Left lung (tissue), 4 donors: ENCODE measurements at regions not wholly inside any gene's neighbourhood (a gene's known extent, or its start where the extent isn't known, plus 50 kb on each side); places are given as distances from the start of the nearest gene placed in this dataset.

Source experiments
- ATAC-seq: fragments of 200-7000 bp; cut with Tn5 transposase; one replicate; pipeline ENCODE4 v1.9.1; 2020; ENCODE audit warnings: moderate library complexity
- DNase-seq, 4 donors: peaks; one replicate each; pipeline ENCODE4 v3.0.0-alpha.2; 2013 to 2020
- H3K27ac ChIP-seq, 2 donors: fragments of 200-600 bp; sonication (generic) in 1 of 2; one replicate each; pipeline versions ENCODE4 v1.5.0 to v1.8.0; 2020 to 2021
- H3K27me3 ChIP-seq, 2 donors: fragments of 200-600 bp; sonication (generic) in 1 of 2; one replicate each; pipeline versions ENCODE4 v1.5.0 to v1.8.0; 2020 to 2021
- H3K36me3 ChIP-seq, 2 donors: fragments of 200-600 bp; sonication (generic) in 1 of 2; one replicate each; pipeline versions ENCODE4 v1.5.0 to v1.8.0; 2020 to 2021
- H3K4me1 ChIP-seq, 2 donors: fragments of 200-600 bp; one replicate each; pipeline ENCODE4 v1.8.0; 2021
- H3K4me3 ChIP-seq, 2 donors: fragments of 200-600 bp; sonication (generic) in 1 of 2; one replicate each; pipeline versions ENCODE4 v1.5.0 to v1.8.0; 2020 to 2021; ENCODE audit warnings: mild to moderate bottlenecking in 1 of 2
- H3K9me3 ChIP-seq, 2 donors: fragments of 200-600 bp; sonication (generic) in 1 of 2; one replicate each; pipeline versions ENCODE4 v1.5.0 to v1.8.0; 2020 to 2021
- intact Hi-C, 2 donors: fragments of 100-400 bp; cut with DNase I; formaldehyde crosslinking; loops; one replicate each; pipeline versions ENCODE4 v1.11.2 to v1.14.2; 2022
- TF ChIP-seq, protein P1 (sequence below), 2 donors: fragments of 200-600 bp; sonication (generic) in 1 of 2; IDR thresholded peaks; one replicate each; pipeline versions ENCODE4 v1.5.0 to v1.8.0; 2021; ENCODE audit warnings: antibody characterized with exemption in 2 of 2
- donor health status: DM: no; HTN: yes; CAD: no.
- donor health status: DM: no; HTN: no; CAD: no.

DNA sequence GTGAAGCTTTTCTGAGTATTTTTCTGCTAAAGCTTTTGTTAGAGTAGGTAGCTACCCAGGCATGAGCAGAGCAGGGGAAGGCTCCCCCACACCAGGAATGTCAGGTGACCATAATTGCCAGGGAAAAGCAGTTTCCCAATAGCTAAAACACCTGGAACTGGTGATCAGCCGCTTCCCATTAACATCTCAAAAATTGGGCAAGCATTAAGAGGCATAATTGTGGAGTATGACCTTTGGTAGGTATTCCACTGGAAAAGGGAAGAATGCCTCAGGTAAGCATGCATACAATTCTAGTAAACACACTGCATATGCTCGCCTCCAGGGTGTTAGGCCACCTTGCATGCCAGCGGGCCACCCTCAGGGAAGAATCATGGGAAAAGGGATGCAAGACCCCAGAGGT lies 84.5 kb downstream of the CCR1 start:
- DNase-seq (no peak), ATAC-seq (no peak)
- intact Hi-C loops, result no loop called here
- H3K36me3 ChIP-seq, result no peaks in the 10 kb centered on the region
- H3K27me3 ChIP-seq, result no peaks in the 10 kb centered on the region
- H3K4me3 ChIP-seq, result no peak overlapping the region
- TF ChIP-seq, protein P1, sequence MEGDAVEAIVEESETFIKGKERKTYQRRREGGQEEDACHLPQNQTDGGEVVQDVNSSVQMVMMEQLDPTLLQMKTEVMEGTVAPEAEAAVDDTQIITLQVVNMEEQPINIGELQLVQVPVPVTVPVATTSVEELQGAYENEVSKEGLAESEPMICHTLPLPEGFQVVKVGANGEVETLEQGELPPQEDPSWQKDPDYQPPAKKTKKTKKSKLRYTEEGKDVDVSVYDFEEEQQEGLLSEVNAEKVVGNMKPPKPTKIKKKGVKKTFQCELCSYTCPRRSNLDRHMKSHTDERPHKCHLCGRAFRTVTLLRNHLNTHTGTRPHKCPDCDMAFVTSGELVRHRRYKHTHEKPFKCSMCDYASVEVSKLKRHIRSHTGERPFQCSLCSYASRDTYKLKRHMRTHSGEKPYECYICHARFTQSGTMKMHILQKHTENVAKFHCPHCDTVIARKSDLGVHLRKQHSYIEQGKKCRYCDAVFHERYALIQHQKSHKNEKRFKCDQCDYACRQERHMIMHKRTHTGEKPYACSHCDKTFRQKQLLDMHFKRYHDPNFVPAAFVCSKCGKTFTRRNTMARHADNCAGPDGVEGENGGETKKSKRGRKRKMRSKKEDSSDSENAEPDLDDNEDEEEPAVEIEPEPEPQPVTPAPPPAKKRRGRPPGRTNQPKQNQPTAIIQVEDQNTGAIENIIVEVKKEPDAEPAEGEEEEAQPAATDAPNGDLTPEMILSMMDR (IDR thresholded peaks at IDR 0.05), result no peak
- H3K27ac ChIP-seq, result peak overlapping the region in 1 of 2 donors; percentile 71
- H3K4me1 ChIP-seq, result peaks cover 3 to 33% of the 10 kb centered on the region in 2 donors
- no peaks in the 10 kb centered on the region for H3K9me3 ChIP-seq

DNA sequence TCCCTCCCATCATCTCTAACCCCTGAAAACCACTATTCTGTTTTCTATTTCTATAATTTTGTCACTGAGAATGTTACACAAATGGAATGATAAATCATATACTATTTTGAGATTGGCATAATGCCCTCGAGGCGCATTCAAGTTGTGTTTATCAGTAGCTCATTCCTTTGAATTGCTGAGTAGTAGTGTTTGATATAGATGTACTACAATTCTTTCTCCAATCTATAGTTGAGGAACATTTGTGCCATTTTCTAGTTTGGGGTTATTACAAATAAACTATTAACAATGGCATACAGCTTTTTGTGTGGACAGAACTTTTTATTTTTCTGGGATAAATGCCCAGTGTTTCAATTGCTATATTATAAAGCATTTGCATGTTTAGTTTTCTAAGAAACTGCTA lies 86.0 kb downstream of the CCR1 start:
- intact Hi-C loops, result no loop called here
- H3K36me3 ChIP-seq, result no peaks in the 10 kb centered on the region
- H3K27ac ChIP-seq, result no peak overlapping the region
- H3K27me3 ChIP-seq, result no peaks in the 10 kb centered on the region
- no peak overlapping the region for H3K4me3 ChIP-seq
- DNase-seq (peak in 2 of 4 donors; percentile 65), ATAC-seq (no peak)
- peaks cover 3 to 30% of the 10 kb centered on the region in 2 donors for H3K4me1 ChIP-seq
- no peaks in the 10 kb centered on the region for H3K9me3 ChIP-seq
- TF ChIP-seq, protein P1 (IDR thresholded peaks at IDR 0.05), result no peak

DNA sequence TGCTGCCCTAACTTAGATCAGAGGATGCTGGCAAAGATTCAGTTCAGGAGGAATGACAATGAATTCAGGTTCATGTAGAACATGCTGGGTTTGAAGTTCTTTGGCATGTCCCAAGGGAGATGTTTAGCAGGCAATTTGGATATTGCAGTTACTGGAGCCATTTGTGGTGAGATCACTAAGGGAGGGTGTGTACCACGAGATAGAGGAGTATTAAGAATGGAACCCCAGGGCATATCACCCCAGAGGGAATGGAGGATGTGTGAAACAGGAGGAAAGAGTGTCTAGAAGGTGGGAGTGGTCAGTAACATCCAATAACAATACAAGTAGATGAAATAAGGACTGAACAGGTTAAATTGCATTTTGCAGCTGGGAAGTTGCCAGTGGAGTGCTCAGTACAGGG lies 87.1 kb downstream of the CCR1 start:
- no peaks in the 10 kb centered on the region for H3K27me3 ChIP-seq
- no peaks in the 10 kb centered on the region for H3K9me3 ChIP-seq
- DNase-seq (no peak), ATAC-seq (no peak)
- H3K4me1 ChIP-seq, result peaks cover 3 to 35% of the 10 kb centered on the region in 2 donors
- no peak overlapping the region for H3K27ac ChIP-seq
- intact Hi-C loops, result no loop called here
- H3K4me3 ChIP-seq, result no peak overlapping the region
- H3K36me3 ChIP-seq, result no peaks in the 10 kb centered on the region
- TF ChIP-seq, protein P1 (IDR thresholded peaks at IDR 0.05), result no peak

DNA sequence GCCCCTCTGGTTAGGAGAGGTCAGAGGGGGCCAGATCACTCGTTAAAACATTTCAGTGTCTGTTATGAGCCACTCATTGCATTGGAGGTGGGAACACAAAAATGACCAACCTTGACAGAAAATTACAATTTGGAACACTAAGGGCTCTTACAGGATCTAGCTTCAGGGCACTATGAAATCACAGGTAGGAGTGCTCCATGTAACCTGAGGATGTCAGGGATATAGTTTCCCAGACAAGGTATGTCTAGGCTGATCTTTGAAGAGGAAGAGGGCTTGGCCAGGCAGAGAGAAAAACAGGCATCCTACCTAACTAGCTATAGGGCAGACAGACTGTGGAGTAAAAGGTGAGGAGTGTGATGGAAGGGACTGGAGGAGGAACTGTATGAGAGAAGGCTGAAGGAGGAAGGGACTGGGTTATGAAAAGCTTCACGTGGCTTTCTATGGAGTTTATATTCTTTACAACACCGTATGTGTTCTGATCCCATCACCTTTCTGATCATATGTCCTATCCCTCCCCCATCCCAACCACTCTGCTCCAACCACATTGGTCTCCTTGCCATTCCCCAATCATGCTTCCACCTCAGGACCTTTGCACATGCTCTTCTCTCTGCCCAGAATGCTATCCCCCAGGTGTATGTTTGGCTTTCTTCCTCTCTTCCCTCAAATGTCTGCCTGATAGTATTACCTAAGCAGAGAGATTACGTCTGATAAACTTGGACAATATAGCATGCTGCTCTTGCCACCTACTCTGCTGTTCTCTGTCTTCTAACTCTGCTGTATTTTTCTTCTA lies 88.2 kb downstream of the CCR1 start:
- H3K27ac ChIP-seq, result no peak overlapping the region
- intact Hi-C loops, result no loop called here
- peaks cover 3 to 32% of the 10 kb centered on the region in 2 donors for H3K4me1 ChIP-seq
- no peak overlapping the region for H3K4me3 ChIP-seq
- DNase-seq (no peak), ATAC-seq (no peak)
- no peaks in the 10 kb centered on the region for H3K36me3 ChIP-seq
- TF ChIP-seq, protein P1 (IDR thresholded peaks at IDR 0.05), result no peak
- H3K27me3 ChIP-seq, result no peaks in the 10 kb centered on the region
- H3K9me3 ChIP-seq, result no peaks in the 10 kb centered on the region

DNA sequence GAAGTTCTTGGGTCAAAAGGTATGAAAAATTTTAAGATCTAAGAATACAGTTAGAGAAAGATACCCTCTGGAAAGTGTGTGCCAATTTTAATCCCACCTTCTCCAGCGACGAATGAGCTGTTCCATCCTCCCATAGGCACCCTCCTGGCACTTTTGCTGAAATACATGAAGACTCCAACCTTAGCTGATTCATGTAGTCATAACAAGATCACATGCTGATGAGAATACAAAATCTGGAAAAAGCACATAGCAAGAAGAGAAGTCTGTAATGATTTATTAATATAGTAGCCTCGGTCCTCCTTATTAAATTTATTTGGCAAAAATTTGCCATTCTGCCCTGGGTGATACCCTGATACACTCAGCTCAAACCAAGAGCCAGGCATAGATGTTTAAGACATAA lies 88.9 kb downstream of the CCR1 start:
- Histone ChIP-seq H3K27ac (no peak overlapping the region), H3K4me1 (peaks cover 8 to 32% of the 10 kb centered on the region in 2 donors), H3K9me3 (no peaks in the 10 kb centered on the region), H3K36me3 (no peaks in the 10 kb centered on the region), H3K4me3 (no peak overlapping the region), H3K27me3 (no peaks in the 10 kb centered on the region)
- ATAC-seq (no peak), DNase-seq (no peak)
- intact Hi-C loops, result no loop called here
- TF ChIP-seq, protein P1 (IDR thresholded peaks at IDR 0.05), result no peak
